ENCODE measurements at regions not wholly inside any gene's neighbourhood (a gene's known extent, or its start where the extent isn't known, plus 50 kb on each side); places are given as distances from the start of the nearest gene placed in this dataset.
"Not testable (repeated sequence)": the region's sequence is repeated elsewhere in the genome, so short reads cannot be mapped to it uniquely, and the experiment has no call there.

DNA sequence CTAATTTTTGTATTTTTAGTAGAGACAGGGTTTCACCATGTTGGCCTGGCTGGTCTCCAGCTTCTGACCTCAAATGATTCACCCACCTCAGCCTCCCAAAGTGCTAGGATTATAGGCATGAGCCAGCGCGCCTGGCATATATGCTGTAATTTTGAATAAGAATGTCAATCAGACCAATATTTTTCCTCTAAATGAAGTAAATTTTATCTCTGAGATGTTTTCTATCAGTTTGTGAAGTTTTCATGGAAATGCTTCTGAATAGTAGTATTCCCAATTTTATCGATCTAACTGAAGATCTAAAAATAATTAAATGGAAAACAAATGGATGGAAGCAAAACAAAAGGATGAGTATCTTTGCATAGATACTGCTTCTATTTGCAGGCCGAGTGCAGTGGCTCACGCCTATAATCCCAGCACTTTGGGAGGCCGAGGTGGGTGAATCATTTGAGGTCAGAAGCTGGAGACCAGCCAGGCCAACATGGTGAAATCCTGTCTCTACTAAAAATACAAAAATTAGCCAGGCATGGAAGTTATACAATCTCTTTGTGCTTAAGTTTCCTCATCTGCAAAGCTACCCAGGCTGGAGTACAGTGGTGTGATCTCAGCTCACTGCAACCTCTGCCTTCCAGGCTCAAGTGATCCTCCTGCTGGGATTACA lies 103.9 kb upstream of the RAP2B start:
- DNase-seq (ENCODE audit: low spot score); intact Hi-C loops (cut with DNase I): not testable (repeated sequence)

DNA sequence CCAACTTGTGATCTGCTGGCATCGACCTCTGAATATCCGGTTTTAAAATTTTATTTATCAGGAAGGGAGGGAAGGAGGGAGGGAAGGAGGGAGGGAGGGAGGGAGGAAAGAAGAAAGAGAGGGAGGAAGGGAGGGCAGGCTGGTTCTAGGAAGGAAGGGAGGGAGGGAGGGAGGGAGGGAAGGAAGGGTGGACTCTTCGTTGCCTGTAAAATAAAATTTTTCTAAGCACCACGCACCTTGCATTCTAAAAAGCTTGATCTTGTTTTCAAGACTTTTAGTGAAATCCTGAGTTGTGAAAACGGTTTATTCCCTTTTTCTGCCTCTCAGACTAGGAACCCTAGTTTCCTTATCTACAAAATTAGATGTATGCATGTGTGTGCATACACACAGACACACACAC lies 101.7 kb upstream of the RAP2B start:
- DNase-seq (ENCODE audit: low spot score) = no peak
- intact Hi-C loops (cut with DNase I) = no loop called here

DNA sequence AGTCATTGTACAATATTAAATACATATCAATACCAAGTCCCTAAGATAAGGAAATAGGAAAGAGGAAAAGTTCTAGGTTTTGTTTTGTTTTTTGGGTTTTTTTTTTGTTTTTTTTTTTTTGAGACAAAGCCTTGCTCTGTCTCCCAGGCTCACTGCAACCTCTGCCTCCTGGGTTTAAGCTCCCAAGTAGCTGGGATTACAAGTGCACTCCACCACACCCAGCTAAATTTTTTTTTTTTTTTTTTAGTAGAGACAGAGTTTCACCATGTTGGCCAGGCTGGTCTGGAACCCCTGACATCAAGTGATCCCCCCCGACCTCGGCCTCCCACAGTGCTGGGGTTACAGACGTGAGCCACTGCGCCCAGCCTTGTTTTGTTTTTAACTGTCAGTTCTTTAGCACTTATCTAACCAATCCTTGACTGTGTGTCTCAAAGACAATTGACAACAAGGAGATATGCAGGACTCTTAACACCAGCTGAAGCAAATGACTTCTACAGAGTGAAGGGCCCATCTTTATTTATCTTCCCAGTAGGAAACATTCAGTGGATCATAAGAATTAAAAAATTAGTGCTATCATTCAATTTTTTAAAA lies 100.0 kb upstream of the RAP2B start:
- DNase-seq (ENCODE audit: low spot score) = no peak
- intact Hi-C loops (cut with DNase I) = no loop called here

GRCh38 chr3:153063337-153063736 lies 98.7 kb upstream of the RAP2B start:
- intact Hi-C loops (cut with DNase I) = no loop called here
- DNase-seq (ENCODE audit: low spot score) = no peak

- intact Hi-C loops (cut with DNase I) = no loop called here
Observed at GRCh38 chr3:153066983-153067382, 95.0 kb upstream of the RAP2B start.

DNA sequence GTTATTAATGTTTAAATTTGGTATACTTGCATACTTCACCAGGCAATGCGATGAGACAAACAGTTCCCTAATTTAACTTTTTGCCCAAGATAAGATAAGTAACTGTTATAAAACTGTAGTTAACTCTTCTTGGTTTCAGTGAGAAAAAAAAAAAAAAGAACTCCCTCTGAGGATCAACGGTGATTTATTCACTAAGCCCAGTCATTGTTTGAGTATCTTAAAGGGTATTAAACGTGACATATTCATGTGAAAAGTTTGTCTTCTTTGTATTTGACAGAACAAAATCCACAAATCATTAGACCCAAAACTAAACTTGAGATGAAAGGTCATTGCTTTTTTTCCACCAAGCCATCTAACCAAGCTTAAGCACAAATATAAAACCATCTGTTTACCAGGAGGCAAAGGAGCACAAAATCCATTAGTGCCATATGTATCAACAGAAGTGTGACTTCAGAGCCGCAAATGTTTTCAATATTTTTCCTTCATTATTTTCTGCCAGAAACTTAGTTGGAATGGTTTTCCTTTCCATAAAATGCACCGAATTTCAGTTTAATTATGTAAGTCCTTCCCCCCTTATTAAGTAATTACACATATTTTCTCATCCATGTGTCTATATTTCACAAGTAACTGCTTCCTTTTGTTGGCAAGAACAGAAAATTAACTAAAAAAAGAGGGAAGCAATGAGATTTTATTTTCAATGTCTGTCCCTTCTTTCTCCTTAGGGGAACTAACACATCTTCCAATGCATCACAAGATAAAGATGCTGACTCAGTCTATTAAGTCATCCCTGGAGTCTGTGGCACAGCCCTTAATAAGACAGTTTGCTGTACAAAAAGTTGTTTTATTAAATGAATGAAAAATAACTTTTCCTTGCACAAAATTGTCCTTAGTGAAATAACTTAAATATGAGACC lies 92.2 kb upstream of the RAP2B start:
- intact Hi-C loops (cut with DNase I) = no loop called here
- DNase-seq (ENCODE audit: low spot score) = no peak

More at GRCh38 chr3:153066983-153067382, 95.0 kb upstream of the RAP2B start:
- no peak for DNase-seq (ENCODE audit: low spot score)

GRCh38 chr3:153070511-153070868 lies 91.5 kb upstream of the RAP2B start:
- DNase-seq (ENCODE audit: low spot score) = no peak
- intact Hi-C loops (cut with DNase I) = no loop called here

DNA sequence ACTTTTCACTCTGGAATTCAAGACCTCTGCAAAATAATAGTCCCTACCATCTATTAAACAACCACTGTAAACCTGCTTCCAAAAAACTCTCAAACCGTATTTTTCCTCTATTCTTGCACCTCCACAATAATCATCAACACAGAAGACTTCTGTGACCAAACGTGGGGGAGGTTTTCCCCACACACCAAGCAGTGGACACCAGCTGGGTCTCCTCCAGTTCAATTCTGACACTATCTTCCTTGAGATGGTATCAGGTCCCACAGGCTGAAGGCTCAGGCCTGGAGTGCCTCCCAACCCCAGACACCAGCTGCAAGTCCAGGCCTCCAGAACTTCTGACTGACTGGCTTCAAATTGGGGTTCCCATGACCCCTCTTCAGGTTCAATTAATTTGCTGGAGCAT lies 89.6 kb upstream of the RAP2B start:
- DNase-seq (ENCODE audit: low spot score) = no peak
- intact Hi-C loops (cut with DNase I) = no loop called here

DNA sequence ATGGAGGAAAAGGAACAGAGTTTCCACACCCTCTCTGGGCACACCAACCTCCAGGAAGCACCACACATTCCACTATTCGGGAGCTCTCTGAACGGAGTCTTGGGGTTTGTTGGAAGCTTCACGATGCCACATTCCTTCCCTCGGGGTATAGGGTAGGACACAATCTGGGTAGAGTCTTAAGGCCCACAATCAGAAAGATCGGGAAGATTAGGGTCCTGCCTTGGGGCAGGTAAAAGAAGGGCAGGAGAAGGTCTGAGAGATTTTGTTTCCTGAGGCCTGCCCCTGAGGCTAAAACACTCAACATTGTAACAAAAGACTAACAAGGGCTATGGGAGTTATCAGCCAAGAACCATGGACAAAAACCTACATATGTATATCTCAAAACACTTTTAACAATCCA lies 89.2 kb upstream of the RAP2B start:
- intact Hi-C loops (cut with DNase I) = no loop called here
- no peak for DNase-seq (ENCODE audit: low spot score)

- intact Hi-C loops (cut with DNase I) = no loop called here
Observed at GRCh38 chr3:153073636-153074035, 88.4 kb upstream of the RAP2B start.

GRCh38 chr3:153078826-153079225 lies 83.2 kb upstream of the RAP2B start:
- intact Hi-C loops (cut with DNase I) = no loop called here
- DNase-seq (ENCODE audit: low spot score) = no peak

More at GRCh38 chr3:153073636-153074035, 88.4 kb upstream of the RAP2B start:
- DNase-seq (ENCODE audit: low spot score) = no peak

GRCh38 chr3:153079386-153079785 lies 82.6 kb upstream of the RAP2B start:
- intact Hi-C loops (cut with DNase I) = no loop called here
- no peak for DNase-seq (ENCODE audit: low spot score)

- no peak for DNase-seq (ENCODE audit: low spot score)
- intact Hi-C loops (cut with DNase I) = no loop called here
Observed at GRCh38 chr3:153080778-153081240, 81.2 kb upstream of the RAP2B start.

DNA sequence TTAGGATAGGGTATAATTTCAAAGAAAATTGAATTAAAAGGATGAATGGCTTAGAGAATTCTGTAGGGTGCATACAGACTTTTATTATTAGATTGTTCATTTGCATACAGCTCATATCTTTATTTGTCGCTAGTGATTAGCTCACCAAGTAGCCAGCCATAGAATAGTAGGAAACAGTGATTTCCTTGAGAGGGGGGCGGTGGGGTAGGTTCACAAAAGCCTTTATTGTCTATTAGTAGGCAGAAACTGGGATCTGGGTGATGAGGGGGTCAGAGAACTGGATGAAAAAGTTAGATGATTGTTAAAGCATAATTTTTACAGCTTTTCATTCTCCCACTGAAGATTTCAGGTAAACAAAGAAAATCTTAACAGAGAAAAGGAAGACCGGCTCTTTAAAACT lies 77.6 kb upstream of the RAP2B start:
- DNase-seq (ENCODE audit: low spot score) = no peak
- intact Hi-C loops (cut with DNase I) = no loop called here

GRCh38 chr3:153087595-153088566 lies 74.1 kb upstream of the RAP2B start:
- no peak for DNase-seq (ENCODE audit: low spot score)
- intact Hi-C loops (cut with DNase I) = no loop called here

- intact Hi-C loops (cut with DNase I) = no loop called here
- DNase-seq (ENCODE audit: low spot score) = no peak
Observed at GRCh38 chr3:153089620-153090019, 72.4 kb upstream of the RAP2B start.

GRCh38 chr3:153090973-153091372 lies 71.1 kb upstream of the RAP2B start:
- intact Hi-C loops (cut with DNase I) = no loop called here
- DNase-seq (ENCODE audit: low spot score) = no peak

- intact Hi-C loops (cut with DNase I) = no loop called here
- DNase-seq (ENCODE audit: low spot score) = no peak
Observed at GRCh38 chr3:153093629-153094028, 68.4 kb upstream of the RAP2B start.

GRCh38 chr3:153094386-153094785 lies 67.6 kb upstream of the RAP2B start:
- intact Hi-C loops (cut with DNase I) = no loop called here
- no peak for DNase-seq (ENCODE audit: low spot score)

- intact Hi-C loops (cut with DNase I) = no loop called here
- DNase-seq (ENCODE audit: low spot score) = no peak
Observed at GRCh38 chr3:153095441-153095840, 66.6 kb upstream of the RAP2B start.

Data from cardiac septum (tissue), 1 donor.